H1 (cell line): ENCODE measurements at regions not wholly inside any gene's neighbourhood (a gene's known extent, or its start where the extent isn't known, plus 50 kb on each side); places are given as distances from the start of the nearest gene placed in this dataset.

ENCODE experiments used
- CTCF ChIA-PET: fragments of 300-600 bp; sonication (Branson Sonifier 250); formaldehyde crosslinking; loops from one replicate; lab custom pipeline; 2021; ENCODE audit not compliant: partially characterized antibody; lab: Charles Lee
- POLR2A ChIA-PET: fragments of 300-600 bp; sonication (Branson Sonifier 250); formaldehyde crosslinking; loops from one replicate; lab custom pipeline; 2021; ENCODE audit warnings: inconsistent platforms; ENCODE audit not compliant: partially characterized antibody; lab: Charles Lee
- DNase-seq, 2 experiments: peaks; one replicate each; pipeline versions ENCODE4 v3.0.0 to v3.0.0-alpha.2; 2010 to 2022; ENCODE audit warnings: low spot score in 2 of 2, low read depth in 1 of 2, mixed read lengths in 1 of 2
- FAIRE-seq: peaks from 2 replicates; lab custom pipeline; 2011; peaks lifted over from hg19 to GRCh38; lab: Jason Lieb, UNC
- H2AFZ ChIP-seq: 2 replicates; pipeline ENCODE4 v1.8.1; 2012; ENCODE audit warnings: low read length, inconsistent platforms
- H2AK5ac ChIP-seq: 2 replicates; pipeline ENCODE4 v1.6.1; 2013; ENCODE audit warnings: low read depth, low read length
- H2BK120ac ChIP-seq: replicated peaks from 2 replicates; pipeline ENCODE3; 2013; ENCODE audit warnings: low read depth, low read length, inconsistent platforms
- H2BK12ac ChIP-seq: 2 replicates; pipeline ENCODE4 v1.6.1; 2013; ENCODE audit warnings: low read depth, low read length
- H2BK15ac ChIP-seq: 2 replicates; pipeline ENCODE4 v1.6.1; 2013; ENCODE audit warnings: low read length
- H2BK20ac ChIP-seq: 2 replicates; pipeline ENCODE4 v1.6.1; 2013; ENCODE audit warnings: low read length
- H2BK5ac ChIP-seq: 2 replicates; pipeline ENCODE4 v1.6.1; 2013; ENCODE audit warnings: low read depth, low read length
- H3K14ac ChIP-seq: 2 replicates; pipeline ENCODE4 v1.6.1; 2013; ENCODE audit warnings: inconsistent platforms; ENCODE audit not compliant: insufficient read length
- H3K18ac ChIP-seq: 2 replicates; pipeline ENCODE4 v1.6.1; 2013; ENCODE audit warnings: low read length; ENCODE audit errors: extremely low read depth
- H3K23ac ChIP-seq: 2 replicates; pipeline ENCODE4 v1.6.1; 2013; ENCODE audit warnings: inconsistent platforms; ENCODE audit not compliant: insufficient read length
- H3K23me2 ChIP-seq: 2 replicates; pipeline ENCODE4 v1.6.1; 2013; ENCODE audit warnings: low read depth, low read length
- H3K27ac ChIP-seq: 2 replicates; pipeline ENCODE4 v1.6.1; 2011; ENCODE audit warnings: low read depth, low read length, inconsistent platforms
- H3K27me3 ChIP-seq, 4 experiments: replicated peaks in 1 of 4; 1 replicate in 1 of 4; 2 replicates in 3 of 4; pipeline versions ENCODE4 v1.6.1 to v1.8.1; 2011 to 2013; ENCODE audit warnings: low read length in 3 of 4, mild to moderate bottlenecking in 3 of 4, inconsistent platforms in 2 of 4, mixed read lengths in 2 of 4, moderate library complexity in 1 of 4; ENCODE audit not compliant: control insufficient read depth in 3 of 4, insufficient read depth in 3 of 4; ENCODE audit errors: extremely low read depth in 1 of 4
- H3K36me3 ChIP-seq, 4 experiments: 2 replicates each; pipeline versions ENCODE4 v1.6.1 to v1.8.1; 2011 to 2013; ENCODE audit warnings: mild to moderate bottlenecking in 4 of 4, low read length in 3 of 4, moderate library complexity in 2 of 4, control low read depth in 1 of 4, inconsistent platforms in 1 of 4; ENCODE audit not compliant: insufficient read depth in 4 of 4, control insufficient read depth in 2 of 4
- H3K4ac ChIP-seq: replicated peaks from 2 replicates; pipeline ENCODE3; 2013; ENCODE audit warnings: low read length, low read depth, mixed read lengths, inconsistent platforms; ENCODE audit not compliant: insufficient read length
- H3K4me1 ChIP-seq, 4 experiments: replicated peaks in 1 of 4; 1 replicate in 1 of 4; 2 replicates in 3 of 4; pipeline versions ENCODE4 v1.6.1 to v1.8.1; 2011 to 2013; ENCODE audit warnings: low read length in 3 of 4, inconsistent platforms in 2 of 4, mixed read lengths in 1 of 4; ENCODE audit not compliant: insufficient read depth in 4 of 4, control insufficient read depth in 3 of 4
- H3K4me2 ChIP-seq, 2 experiments: 2 replicates each; pipeline versions ENCODE4 v1.6.1 to v1.8.1; 2011 to 2013; ENCODE audit warnings: low read depth in 2 of 2, low read length in 2 of 2, control low read depth in 1 of 2, inconsistent platforms in 1 of 2, mild to moderate bottlenecking in 1 of 2; ENCODE audit not compliant: insufficient read depth in 1 of 2
- H3K4me3 ChIP-seq, 4 experiments: fragments of 200-600, 300-600 bp in 1 of 4; sonication (generic), shearing (Covaris generic), sonication (Bioruptor Twin) in 1 of 4; 2 replicates each; pipeline versions ENCODE4 v1.5.1 to v1.8.1; 2011 to 2016; ENCODE audit warnings: low read length in 4 of 4, low read depth in 3 of 4, control low read depth in 2 of 4, inconsistent platforms in 2 of 4, mild to moderate bottlenecking in 2 of 4, mixed read lengths in 1 of 4, moderate library complexity in 1 of 4; ENCODE audit not compliant: insufficient read depth in 2 of 4; ENCODE audit errors: extremely low read depth in 1 of 4
- H3K56ac ChIP-seq: replicated peaks from 2 replicates; pipeline ENCODE3; 2013; ENCODE audit warnings: low read depth, mild to moderate bottlenecking, mixed read lengths, low read length, inconsistent platforms; ENCODE audit not compliant: insufficient read length
- H3K79me1 ChIP-seq: 2 replicates; pipeline ENCODE4 v1.6.1; 2013; ENCODE audit warnings: low read depth, low read length, control low read depth
- H3K79me2 ChIP-seq, 2 experiments: 2 replicates each; pipeline versions ENCODE4 v1.6.1 to v1.8.1; 2012 to 2013; ENCODE audit warnings: low read length in 2 of 2, mild to moderate bottlenecking in 2 of 2, inconsistent platforms in 1 of 2; ENCODE audit not compliant: insufficient read depth in 2 of 2, control insufficient read depth in 1 of 2
- H3K9ac ChIP-seq, 4 experiments: replicated peaks in 1 of 4; 1 replicate in 1 of 4; 2 replicates in 3 of 4; pipeline versions ENCODE4 v1.6.1 to v1.8.1; 2011 to 2013; ENCODE audit warnings: low read depth in 3 of 4, low read length in 3 of 4, control low read depth in 2 of 4, mild to moderate bottlenecking in 2 of 4, moderate library complexity in 2 of 4, inconsistent platforms in 1 of 4; ENCODE audit errors: extremely low read depth in 1 of 4
- H3K9me3 ChIP-seq, 2 experiments: 2 replicates each; pipeline versions ENCODE4 v1.6.1 to v1.8.1; 2012 to 2013; ENCODE audit warnings: mild to moderate bottlenecking in 2 of 2, moderate library complexity in 2 of 2, control low read depth in 1 of 2, inconsistent platforms in 1 of 2, low read depth in 1 of 2, low read length in 1 of 2, mixed read lengths in 1 of 2; ENCODE audit not compliant: insufficient read depth in 2 of 2
- H4K20me1 ChIP-seq, 2 experiments: replicated peaks in 1 of 2; 2 replicates each; pipeline versions ENCODE3 to v1.8.1; 2011 to 2013; ENCODE audit warnings: inconsistent platforms in 2 of 2, low read length in 2 of 2, mild to moderate bottlenecking in 1 of 2; ENCODE audit not compliant: insufficient read depth in 2 of 2, control insufficient read depth in 1 of 2
- H4K5ac ChIP-seq: 2 replicates; pipeline ENCODE4 v1.6.1; 2013; ENCODE audit warnings: low read length, low read depth, mixed read lengths, inconsistent platforms; ENCODE audit not compliant: insufficient read length
- H4K8ac ChIP-seq: 2 replicates; pipeline ENCODE4 v1.8.0; 2013; ENCODE audit warnings: mild to moderate bottlenecking, moderate library complexity, low read length, inconsistent platforms; ENCODE audit not compliant: insufficient read depth; ENCODE audit errors: extremely low read depth
- H4K91ac ChIP-seq: replicated peaks from 2 replicates; pipeline ENCODE3; 2013; ENCODE audit warnings: low read length, mixed read lengths, inconsistent platforms; ENCODE audit not compliant: insufficient read length
- TEAD4 ChIP-seq: IDR thresholded peaks from 2 replicates; pipeline ENCODE4 v1.6.1; 2012; ENCODE audit warnings: low read depth, low read length, inconsistent platforms, mixed read lengths
- WGBS, 2 experiments: shearing (Covaris generic) in 1 of 2; methylation state at CpG; one replicate each; pipeline versions ENCODE4 v1.1.6 to v1.1.7; 2013 to 2015; ENCODE audit warnings: low lambda C conversion rate in 2 of 2, mixed read lengths in 2 of 2, inconsistent platforms in 1 of 2, low coverage in 1 of 2, missing lambda C conversion rate in 1 of 2; ENCODE audit not compliant: insufficient replicate concordance in 2 of 2, insufficient coverage in 1 of 2, insufficient read length in 1 of 2; ENCODE audit errors: extremely low coverage in 1 of 2, missing lambda C conversion rate in 1 of 2; 5-methylcytosine and 5-hydroxymethylcytosine counted together

DNA sequence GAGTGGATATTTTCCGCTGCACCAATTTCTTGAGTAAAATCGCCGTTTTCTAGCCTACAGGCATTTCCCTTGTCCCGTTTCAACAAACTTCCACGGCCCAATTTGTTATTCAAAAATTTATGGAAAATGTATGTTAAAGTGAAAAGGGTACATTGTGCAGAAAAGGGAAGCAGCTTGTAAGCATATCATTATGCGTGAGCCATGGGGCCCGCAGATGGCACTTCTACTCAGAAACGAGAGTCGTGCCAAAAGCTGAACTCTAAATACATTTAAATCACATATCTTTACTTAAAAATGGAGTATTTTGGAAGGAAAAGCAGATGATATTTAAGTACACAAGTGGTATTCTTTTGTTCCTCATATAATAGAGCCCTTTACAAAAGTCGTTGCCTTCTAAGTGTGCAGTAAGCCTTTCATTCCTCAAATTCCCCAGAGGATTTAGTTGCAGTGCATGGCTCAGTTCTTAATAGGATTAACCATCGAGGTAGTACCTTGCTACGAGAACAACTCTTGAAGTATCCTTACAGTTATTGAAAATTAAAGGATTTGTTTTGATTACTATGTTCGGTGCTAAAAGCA is 1227.2 kb upstream of the WWC1 start:
- no peak overlapping the region for H2AFZ ChIP-seq
- H2BK120ac ChIP-seq: no peak overlapping the region
- H3K27ac ChIP-seq: no peak overlapping the region
- H3K4ac ChIP-seq: no peak overlapping the region
- no peaks in the 10 kb centered on the region for H3K79me1 ChIP-seq
- no peaks in the 10 kb centered on the region for H3K23me2 ChIP-seq
- no peak overlapping the region for H3K18ac ChIP-seq
- DNase-seq (no peak), FAIRE-seq (no peak)
- H2BK20ac ChIP-seq: no peak overlapping the region
- H3K9me3 ChIP-seq: no peaks in the 10 kb centered on the region
- H2AK5ac ChIP-seq: no peak overlapping the region
- H4K91ac ChIP-seq: no peak overlapping the region
- H3K36me3 ChIP-seq: no peaks in the 10 kb centered on the region
- H3K23ac ChIP-seq: no peak overlapping the region
- ChIA-PET POLR2A (no interaction called here), CTCF (interaction anchor here (1.2 kb wide), 1 partner anchor 14 kb away, joined by 6 read pairs; no protein-coding TSS in a partner anchor)
- H4K5ac ChIP-seq: no peak overlapping the region
- no peak overlapping the region for H3K9ac ChIP-seq
- no peak overlapping the region for H2BK5ac ChIP-seq
- peaks cover 0 to 5% (median 3%) of the 10 kb centered on the region in 4 experiments; a peak in 4 of 7 replicates for H3K4me1 ChIP-seq
- H3K4me2 ChIP-seq: no peak overlapping the region; a peak in 1 of 4 replicates
- no peak overlapping the region for H2BK12ac ChIP-seq
- no peak overlapping the region for H3K14ac ChIP-seq
- H4K20me1 ChIP-seq: no peaks in the 10 kb centered on the region
- H3K4me3 ChIP-seq: no peak overlapping the region
- no peak overlapping the region for H4K8ac ChIP-seq
- no peaks in the 10 kb centered on the region for H3K79me2 ChIP-seq
- H2BK15ac ChIP-seq: no peak overlapping the region
- no peak overlapping the region for H3K56ac ChIP-seq
- 79% methylated on average over 13 of the region's 13 CpGs; no CpG with 5 or more reads in 1 of the 2 experiments for WGBS, 2 experiments
- no peaks in the 10 kb centered on the region for H3K27me3 ChIP-seq
- TF ChIP-seq TEAD4: peak; percentile 79
